Fibroblast of pulmonary artery (primary cell): ENCODE measurements at regions not wholly inside any gene's neighbourhood (a gene's known extent, or its start where the extent isn't known, plus 50 kb on each side); places are given as distances from the start of the nearest gene placed in this dataset.
"Not testable (repeated sequence)": the region's sequence is repeated elsewhere in the genome, so short reads cannot be mapped to it uniquely, and the experiment has no call there.

Source experiments
- DNase-seq: peaks from one replicate; pipeline ENCODE4 v3.0.0-alpha.2; 2010; ENCODE audit warnings: low read depth
- H3K4me3 ChIP-seq: replicated peaks from 2 replicates; pipeline ENCODE4 v1.5.1; 2011; ENCODE audit warnings: low read depth, mild to moderate bottlenecking, control low read depth, low read length, moderate library complexity
- TF ChIP-seq, protein P1 (sequence below): IDR thresholded peaks from 2 replicates; pipeline ENCODE4 v1.5.1; 2011; ENCODE audit warnings: mild to moderate bottlenecking, control low read depth, low read length, inconsistent platforms; ENCODE audit errors: missing control alignments

DNA sequence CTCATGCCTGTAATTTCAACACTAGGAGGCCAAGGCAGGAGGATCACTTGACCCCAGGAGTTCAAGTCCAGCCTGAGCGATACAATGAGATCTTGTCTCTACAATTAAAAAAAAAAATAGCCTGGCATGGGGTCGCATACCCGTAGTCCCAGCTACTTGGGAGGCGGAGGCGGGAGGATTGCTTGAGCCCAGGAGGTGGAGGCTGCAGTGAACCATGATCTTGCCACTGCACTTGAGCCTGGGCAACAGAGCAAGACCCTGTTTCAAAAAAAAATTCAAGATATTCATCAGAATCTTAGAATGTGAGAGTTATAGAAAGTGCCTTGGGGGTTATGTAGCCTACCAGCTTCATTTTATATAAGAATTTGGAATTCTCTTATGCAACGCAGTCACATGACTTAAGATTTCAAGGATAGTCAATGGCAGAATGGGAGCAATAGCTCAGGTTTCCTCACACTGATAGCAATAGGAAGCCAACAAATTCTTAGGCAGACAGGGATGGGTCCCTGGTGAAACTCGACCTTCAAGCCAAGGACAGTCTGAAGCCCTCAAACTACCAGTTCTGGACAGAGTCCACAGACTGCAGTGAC is 462.5 kb downstream of the SETD4 start:
- no peak overlapping the region for H3K4me3 ChIP-seq
- TF ChIP-seq, protein P1, sequence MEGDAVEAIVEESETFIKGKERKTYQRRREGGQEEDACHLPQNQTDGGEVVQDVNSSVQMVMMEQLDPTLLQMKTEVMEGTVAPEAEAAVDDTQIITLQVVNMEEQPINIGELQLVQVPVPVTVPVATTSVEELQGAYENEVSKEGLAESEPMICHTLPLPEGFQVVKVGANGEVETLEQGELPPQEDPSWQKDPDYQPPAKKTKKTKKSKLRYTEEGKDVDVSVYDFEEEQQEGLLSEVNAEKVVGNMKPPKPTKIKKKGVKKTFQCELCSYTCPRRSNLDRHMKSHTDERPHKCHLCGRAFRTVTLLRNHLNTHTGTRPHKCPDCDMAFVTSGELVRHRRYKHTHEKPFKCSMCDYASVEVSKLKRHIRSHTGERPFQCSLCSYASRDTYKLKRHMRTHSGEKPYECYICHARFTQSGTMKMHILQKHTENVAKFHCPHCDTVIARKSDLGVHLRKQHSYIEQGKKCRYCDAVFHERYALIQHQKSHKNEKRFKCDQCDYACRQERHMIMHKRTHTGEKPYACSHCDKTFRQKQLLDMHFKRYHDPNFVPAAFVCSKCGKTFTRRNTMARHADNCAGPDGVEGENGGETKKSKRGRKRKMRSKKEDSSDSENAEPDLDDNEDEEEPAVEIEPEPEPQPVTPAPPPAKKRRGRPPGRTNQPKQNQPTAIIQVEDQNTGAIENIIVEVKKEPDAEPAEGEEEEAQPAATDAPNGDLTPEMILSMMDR, result no peak
- DNase-seq, result no peak

DNA sequence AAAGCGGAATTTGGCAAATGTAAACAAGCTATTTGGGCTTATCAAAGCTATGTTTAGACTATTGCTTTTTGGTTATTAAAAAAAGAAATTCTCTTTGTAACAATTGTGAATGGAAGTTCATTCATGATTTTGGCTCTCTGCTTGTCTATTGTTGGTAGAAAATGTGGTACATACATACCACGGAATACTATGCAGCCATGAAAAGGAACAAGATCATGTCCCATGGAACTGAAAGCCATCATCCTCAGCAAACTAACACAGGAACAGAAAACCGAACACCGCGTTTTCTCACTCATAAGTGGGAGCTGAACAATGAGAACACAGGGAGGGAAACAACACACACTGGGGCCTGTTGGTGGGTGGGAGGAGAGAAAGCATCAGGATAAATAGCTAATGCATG is 465.4 kb downstream of the SETD4 start:
- H3K4me3 ChIP-seq, result no peak overlapping the region
- no peak for DNase-seq
- TF ChIP-seq, protein P1, result no peak

DNA sequence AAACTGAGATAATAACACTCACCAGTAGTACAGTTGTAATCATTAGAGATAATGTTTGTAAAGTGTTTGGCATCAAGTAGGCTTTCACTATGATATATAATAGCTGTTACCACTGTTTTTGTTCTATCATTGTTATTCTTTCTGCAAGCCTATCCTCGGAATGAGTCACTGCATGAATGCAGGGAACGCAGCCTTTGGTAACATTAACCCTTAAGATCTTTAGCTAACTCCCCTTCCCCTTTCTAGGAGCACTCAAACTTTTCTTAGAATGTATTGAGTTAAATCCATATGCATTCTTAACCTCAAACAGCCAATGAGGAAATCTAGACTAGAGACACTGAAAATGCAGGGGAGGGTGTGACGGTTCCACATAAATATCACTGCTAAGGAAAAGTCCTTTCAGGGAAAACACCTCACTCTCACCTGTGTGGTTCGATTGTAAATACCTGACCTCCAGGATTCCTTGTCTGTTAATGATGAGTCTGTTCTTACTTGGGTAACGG is 467.3 kb downstream of the SETD4 start:
- H3K4me3 ChIP-seq, result no peak overlapping the region
- DNase-seq, result peak; percentile 61
- TF ChIP-seq, protein P1, result no peak

DNA sequence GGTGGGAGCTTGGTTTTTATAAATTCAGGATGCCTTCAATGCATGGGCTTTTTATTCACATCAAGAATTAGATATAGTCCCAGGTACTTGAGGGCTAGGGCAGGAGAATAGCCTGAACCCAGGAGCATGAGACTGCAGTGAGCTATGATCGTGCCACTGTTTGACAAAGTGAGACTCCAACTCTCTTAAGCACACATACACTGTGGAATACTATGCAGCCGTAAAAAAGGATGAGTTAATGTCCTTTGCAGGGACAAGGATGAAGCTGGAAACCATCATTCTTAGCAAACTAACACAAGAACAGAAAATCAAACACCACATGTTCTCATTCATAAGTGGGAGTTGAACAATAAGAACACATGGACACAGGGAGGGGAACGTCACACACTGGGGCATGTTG is 470.0 kb downstream of the SETD4 start:
- not testable (repeated sequence) for H3K4me3 ChIP-seq, DNase-seq

DNA sequence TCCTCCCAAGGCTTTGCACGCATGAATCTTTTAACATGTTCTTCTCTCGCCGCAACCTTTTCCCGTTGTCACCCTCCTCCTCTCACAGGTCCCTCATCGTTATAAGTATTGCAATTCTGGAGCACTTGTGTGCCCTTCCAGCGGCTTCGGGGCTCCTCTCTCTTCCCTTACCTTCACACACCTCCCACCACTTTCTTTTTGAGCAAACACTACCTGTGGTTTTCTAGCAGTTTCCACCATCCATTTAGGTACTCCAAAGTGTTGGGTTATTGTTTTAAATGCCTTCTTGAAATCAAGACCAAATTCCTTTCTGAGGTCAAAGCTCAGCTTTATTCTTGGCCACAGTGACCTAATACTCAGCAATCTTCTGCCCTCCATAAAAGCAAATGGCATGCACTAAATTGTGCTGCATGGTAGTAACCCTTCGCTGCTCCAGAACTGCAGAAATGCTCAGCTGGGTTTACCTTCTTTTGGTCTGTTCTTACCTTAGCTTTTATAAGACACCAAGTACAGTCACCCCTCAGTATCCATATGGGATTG is 472.4 kb downstream of the SETD4 start:
- no peak for DNase-seq
- TF ChIP-seq, protein P1, result no peak

DNA sequence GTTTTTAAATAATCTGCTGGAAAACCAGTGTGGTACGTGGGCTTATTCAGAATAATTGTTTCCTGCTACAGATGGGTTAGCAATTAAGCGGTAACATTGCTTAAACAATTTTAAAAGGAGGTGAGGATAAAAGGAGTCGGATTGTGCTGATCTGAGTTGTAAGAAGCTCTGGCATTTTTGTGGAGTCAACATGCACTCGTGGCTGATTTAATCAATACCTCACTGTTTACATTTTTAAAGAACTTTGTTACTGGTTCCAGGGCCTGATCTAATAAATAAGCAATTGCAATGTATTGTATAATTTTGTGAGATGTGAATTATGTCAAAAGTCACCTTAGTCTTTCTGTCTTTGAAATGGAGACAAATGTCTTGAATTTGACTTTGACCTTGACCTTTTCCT is 474.0 kb downstream of the SETD4 start:
- TF ChIP-seq, protein P1, result no peak
- no peak for DNase-seq
- no peak overlapping the region for H3K4me3 ChIP-seq

More for the DNA sequence above, 472.4 kb downstream of the SETD4 start:
- H3K4me3 ChIP-seq, result no peak overlapping the region

DNA sequence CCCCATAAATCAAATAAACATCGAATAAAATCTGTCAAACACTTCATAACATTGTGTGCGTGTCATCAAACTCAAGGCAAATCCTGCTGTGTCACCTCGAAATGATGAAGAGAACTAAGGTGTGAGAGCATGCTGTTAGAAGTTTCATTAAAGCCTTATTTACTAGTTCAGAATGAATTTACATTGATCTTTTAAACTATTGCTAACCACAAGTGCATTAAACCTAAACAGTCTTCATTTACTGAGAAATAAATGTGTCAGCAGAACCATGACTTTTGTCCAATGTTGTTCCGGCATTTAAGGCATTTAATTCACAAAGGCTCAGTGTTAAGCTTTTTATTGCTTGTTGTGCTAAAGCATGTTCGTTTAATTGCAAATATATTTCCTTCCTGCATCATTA is 474.4 kb downstream of the SETD4 start:
- no peak overlapping the region for H3K4me3 ChIP-seq
- no peak for DNase-seq
- TF ChIP-seq, protein P1, result no peak
